ENCODE measurements at regions not wholly inside any gene's neighbourhood (a gene's known extent, or its start where the extent isn't known, plus 50 kb on each side); places are given as distances from the start of the nearest gene placed in this dataset.

GRCh38 chr18:37694516-37694915 is 128.9 kb upstream of the CELF4 start:
- peaks cover 0 to 3% of the 10 kb centered on the region in 2 donors for H3K9me3 ChIP-seq (ENCODE audit: control insufficient read depth in 2 of 2, low read length in 2 of 2)
- no peak overlapping the region for H3K9ac ChIP-seq (ENCODE audit: low read length in 2 of 2)
- no peaks in the 10 kb centered on the region for H3K36me3 ChIP-seq (ENCODE audit: control insufficient read depth in 2 of 2, insufficient read depth in 2 of 2, low read length in 2 of 2)
- H3K27ac ChIP-seq (ENCODE audit: low read length) = no peak overlapping the region
- H3K27me3 ChIP-seq (ENCODE audit: control insufficient read depth in 1 of 2, insufficient read depth in 2 of 2, low read length in 2 of 2) = no peaks in the 10 kb centered on the region
- no peak overlapping the region for H3K4me3 ChIP-seq (ENCODE audit: low read length in 2 of 2)
- H3K4me1 ChIP-seq (ENCODE audit: control insufficient read depth, insufficient read depth, low read length) = no peaks in the 10 kb centered on the region

- no peak overlapping the region for H3K4me3 ChIP-seq (ENCODE audit: low read length in 2 of 2)
- H3K4me1 ChIP-seq (ENCODE audit: control insufficient read depth, insufficient read depth, low read length) = no peaks in the 10 kb centered on the region
- H3K36me3 ChIP-seq (ENCODE audit: control insufficient read depth in 2 of 2, insufficient read depth in 2 of 2, low read length in 2 of 2) = no peaks in the 10 kb centered on the region
- no peaks in the 10 kb centered on the region for H3K27me3 ChIP-seq (ENCODE audit: control insufficient read depth in 1 of 2, insufficient read depth in 2 of 2, low read length in 2 of 2)
- no peak overlapping the region for H3K27ac ChIP-seq (ENCODE audit: low read length)
- H3K9me3 ChIP-seq (ENCODE audit: control insufficient read depth in 2 of 2, low read length in 2 of 2) = no peaks in the 10 kb centered on the region
- H3K9ac ChIP-seq (ENCODE audit: low read length in 2 of 2) = no peak overlapping the region
Observed at GRCh38 chr18:37691162-37691561, 125.6 kb upstream of the CELF4 start.

GRCh38 chr18:37689841-37690240 is 124.2 kb upstream of the CELF4 start:
- H3K36me3 ChIP-seq (ENCODE audit: control insufficient read depth in 2 of 2, insufficient read depth in 2 of 2, low read length in 2 of 2) = no peaks in the 10 kb centered on the region
- H3K4me1 ChIP-seq (ENCODE audit: control insufficient read depth, insufficient read depth, low read length) = no peaks in the 10 kb centered on the region
- no peak overlapping the region for H3K9ac ChIP-seq (ENCODE audit: low read length in 2 of 2)
- H3K4me3 ChIP-seq (ENCODE audit: low read length in 2 of 2) = no peak overlapping the region
- no peaks in the 10 kb centered on the region for H3K9me3 ChIP-seq (ENCODE audit: control insufficient read depth in 2 of 2, low read length in 2 of 2)
- no peak overlapping the region for H3K27ac ChIP-seq (ENCODE audit: low read length)
- H3K27me3 ChIP-seq (ENCODE audit: control insufficient read depth in 1 of 2, insufficient read depth in 2 of 2, low read length in 2 of 2) = no peaks in the 10 kb centered on the region

- Histone ChIP-seq H3K4me3 (ENCODE audit: low read length in 2 of 2) (no peak overlapping the region), H3K9me3 (ENCODE audit: control insufficient read depth in 2 of 2, low read length in 2 of 2) (no peaks in the 10 kb centered on the region), H3K9ac (ENCODE audit: low read length in 2 of 2) (no peak overlapping the region), H3K27me3 (ENCODE audit: control insufficient read depth in 1 of 2, insufficient read depth in 2 of 2, low read length in 2 of 2) (no peaks in the 10 kb centered on the region), H3K4me1 (ENCODE audit: control insufficient read depth, insufficient read depth, low read length) (no peaks in the 10 kb centered on the region), H3K36me3 (ENCODE audit: control insufficient read depth in 2 of 2, insufficient read depth in 2 of 2, low read length in 2 of 2) (no peaks in the 10 kb centered on the region), H3K27ac (ENCODE audit: low read length) (no peak overlapping the region)
Observed at GRCh38 chr18:37684590-37684989, 119.0 kb upstream of the CELF4 start.

- Histone ChIP-seq H3K9me3 (ENCODE audit: control insufficient read depth in 2 of 2, low read length in 2 of 2) (no peaks in the 10 kb centered on the region), H3K4me3 (ENCODE audit: low read length in 2 of 2) (no peak overlapping the region), H3K9ac (ENCODE audit: low read length in 2 of 2) (no peak overlapping the region), H3K4me1 (ENCODE audit: control insufficient read depth, insufficient read depth, low read length) (no peaks in the 10 kb centered on the region), H3K27ac (ENCODE audit: low read length) (no peak overlapping the region), H3K36me3 (ENCODE audit: control insufficient read depth in 2 of 2, insufficient read depth in 2 of 2, low read length in 2 of 2) (no peaks in the 10 kb centered on the region), H3K27me3 (ENCODE audit: control insufficient read depth in 1 of 2, insufficient read depth in 2 of 2, low read length in 2 of 2) (no peaks in the 10 kb centered on the region)
Observed at GRCh38 chr18:37684183-37684582, 118.6 kb upstream of the CELF4 start.

GRCh38 chr18:37680911-37681310 is 115.3 kb upstream of the CELF4 start:
- H3K27me3 ChIP-seq (ENCODE audit: control insufficient read depth in 1 of 2, insufficient read depth in 2 of 2, low read length in 2 of 2) = no peaks in the 10 kb centered on the region
- no peaks in the 10 kb centered on the region for H3K4me1 ChIP-seq (ENCODE audit: control insufficient read depth, insufficient read depth, low read length)
- H3K27ac ChIP-seq (ENCODE audit: low read length) = no peak overlapping the region
- no peak overlapping the region for H3K4me3 ChIP-seq (ENCODE audit: low read length in 2 of 2)
- H3K9me3 ChIP-seq (ENCODE audit: control insufficient read depth in 2 of 2, low read length in 2 of 2) = peaks cover 0 to 3% of the 10 kb centered on the region in 2 donors
- H3K36me3 ChIP-seq (ENCODE audit: control insufficient read depth in 2 of 2, insufficient read depth in 2 of 2, low read length in 2 of 2) = no peaks in the 10 kb centered on the region
- no peak overlapping the region for H3K9ac ChIP-seq (ENCODE audit: low read length in 2 of 2)

GRCh38 chr18:37676276-37676675 is 110.7 kb upstream of the CELF4 start:
- Histone ChIP-seq H3K36me3 (ENCODE audit: control insufficient read depth in 2 of 2, insufficient read depth in 2 of 2, low read length in 2 of 2) (no peaks in the 10 kb centered on the region), H3K9ac (ENCODE audit: low read length in 2 of 2) (no peak overlapping the region), H3K27ac (ENCODE audit: low read length) (no peak overlapping the region), H3K4me3 (ENCODE audit: low read length in 2 of 2) (no peak overlapping the region), H3K9me3 (ENCODE audit: control insufficient read depth in 2 of 2, low read length in 2 of 2) (peaks cover 4 to 5% of the 10 kb centered on the region in 2 donors), H3K27me3 (ENCODE audit: control insufficient read depth in 1 of 2, insufficient read depth in 2 of 2, low read length in 2 of 2) (no peaks in the 10 kb centered on the region), H3K4me1 (ENCODE audit: control insufficient read depth, insufficient read depth, low read length) (no peaks in the 10 kb centered on the region)

GRCh38 chr18:37675699-37676098 is 110.1 kb upstream of the CELF4 start:
- H3K4me3 ChIP-seq (ENCODE audit: low read length in 2 of 2) = no peak overlapping the region
- peaks cover 5 to 7% of the 10 kb centered on the region in 2 donors for H3K9me3 ChIP-seq (ENCODE audit: control insufficient read depth in 2 of 2, low read length in 2 of 2)
- no peak overlapping the region for H3K27ac ChIP-seq (ENCODE audit: low read length)
- no peaks in the 10 kb centered on the region for H3K4me1 ChIP-seq (ENCODE audit: control insufficient read depth, insufficient read depth, low read length)
- H3K27me3 ChIP-seq (ENCODE audit: control insufficient read depth in 1 of 2, insufficient read depth in 2 of 2, low read length in 2 of 2) = no peaks in the 10 kb centered on the region
- no peak overlapping the region for H3K9ac ChIP-seq (ENCODE audit: low read length in 2 of 2)
- no peaks in the 10 kb centered on the region for H3K36me3 ChIP-seq (ENCODE audit: control insufficient read depth in 2 of 2, insufficient read depth in 2 of 2, low read length in 2 of 2)

GRCh38 chr18:37674570-37674969 is 109.0 kb upstream of the CELF4 start:
- Histone ChIP-seq H3K27ac (ENCODE audit: low read length) (no peak overlapping the region), H3K4me3 (ENCODE audit: low read length in 2 of 2) (no peak overlapping the region), H3K36me3 (ENCODE audit: control insufficient read depth in 2 of 2, insufficient read depth in 2 of 2, low read length in 2 of 2) (no peaks in the 10 kb centered on the region), H3K9me3 (ENCODE audit: control insufficient read depth in 2 of 2, low read length in 2 of 2) (peaks cover 5 to 12% of the 10 kb centered on the region in 2 donors), H3K27me3 (ENCODE audit: control insufficient read depth in 1 of 2, insufficient read depth in 2 of 2, low read length in 2 of 2) (no peaks in the 10 kb centered on the region), H3K9ac (ENCODE audit: low read length in 2 of 2) (no peak overlapping the region), H3K4me1 (ENCODE audit: control insufficient read depth, insufficient read depth, low read length) (no peaks in the 10 kb centered on the region)

GRCh38 chr18:37673671-37674070 is 108.1 kb upstream of the CELF4 start:
- H3K4me3 ChIP-seq (ENCODE audit: low read length in 2 of 2) = no peak overlapping the region
- H3K27me3 ChIP-seq (ENCODE audit: control insufficient read depth in 1 of 2, insufficient read depth in 2 of 2, low read length in 2 of 2) = no peaks in the 10 kb centered on the region
- H3K36me3 ChIP-seq (ENCODE audit: control insufficient read depth in 2 of 2, insufficient read depth in 2 of 2, low read length in 2 of 2) = no peaks in the 10 kb centered on the region
- H3K9me3 ChIP-seq (ENCODE audit: control insufficient read depth in 2 of 2, low read length in 2 of 2) = peaks cover 5 to 12% of the 10 kb centered on the region in 2 donors
- H3K4me1 ChIP-seq (ENCODE audit: control insufficient read depth, insufficient read depth, low read length) = no peaks in the 10 kb centered on the region
- H3K9ac ChIP-seq (ENCODE audit: low read length in 2 of 2) = no peak overlapping the region
- no peak overlapping the region for H3K27ac ChIP-seq (ENCODE audit: low read length)

- Histone ChIP-seq H3K4me3 (ENCODE audit: low read length in 2 of 2) (no peak overlapping the region), H3K9me3 (ENCODE audit: control insufficient read depth in 2 of 2, low read length in 2 of 2) (peaks cover 5 to 12% of the 10 kb centered on the region in 2 donors), H3K27ac (ENCODE audit: low read length) (no peak overlapping the region), H3K27me3 (ENCODE audit: control insufficient read depth in 1 of 2, insufficient read depth in 2 of 2, low read length in 2 of 2) (no peaks in the 10 kb centered on the region), H3K9ac (ENCODE audit: low read length in 2 of 2) (no peak overlapping the region), H3K36me3 (ENCODE audit: control insufficient read depth in 2 of 2, insufficient read depth in 2 of 2, low read length in 2 of 2) (no peaks in the 10 kb centered on the region), H3K4me1 (ENCODE audit: control insufficient read depth, insufficient read depth, low read length) (no peaks in the 10 kb centered on the region)
Observed at GRCh38 chr18:37672932-37673595, 107.5 kb upstream of the CELF4 start.

Data from stomach smooth muscle (tissue), 2 donors.